K562 (cell line): ENCODE measurements at regions not wholly inside any gene's neighbourhood (a gene's known extent, or its start where the extent isn't known, plus 50 kb on each side); places are given as distances from the start of the nearest gene placed in this dataset.

ENCODE experiments used
- ATAC-seq: fragments of 200-7000 bp; cut with Tn5 transposase; 3 replicates; pipeline ENCODE4 v1.9.1; 2020; ENCODE audit warnings: moderate library complexity
- BruUV-seq: library from RNA; stranded (reverse); fragments of 400-500 nt; replicated peaks from 2 replicates; lab custom pipeline; 2021; lab: Mats Ljungman, UMichigan
- CTCF ChIA-PET: fragments of 300-600 bp; formaldehyde crosslinking; extraction: SDS; loops from one replicate; lab custom pipeline; 2021; ENCODE audit warnings: low intra/inter-chr PET ratio; lab: Yijun Ruan, JAX
- POLR2A ChIA-PET: fragments of 300-600, 350-650 bp; sonication (Branson Sonifier 250); formaldehyde crosslinking; extraction: SDS; loops from one replicate; lab custom pipeline; 2021; ENCODE audit warnings: antibody characterized with exemption, inconsistent platforms; lab: Yijun Ruan, JAX
- DNase-seq, 4 experiments: peaks; one replicate each; pipeline versions ENCODE4 v3.0.0 to v3.0.0-alpha.2; 2011 to 2018; ENCODE audit warnings: low spot score in 3 of 4, mixed read lengths in 3 of 4; ENCODE audit errors: extremely low read depth in 1 of 4
- FAIRE-seq: peaks from 2 replicates; lab custom pipeline; 2011; peaks lifted over from hg19 to GRCh38; lab: Jason Lieb, UNC
- H2AFZ ChIP-seq: 2 replicates; pipeline ENCODE4 v1.6.0; 2011; ENCODE audit warnings: low read depth, low read length, control low read depth, inconsistent platforms
- H3K27ac ChIP-seq: fragments of 200-600 bp; 3 replicates; pipeline ENCODE4 v1.8.0; 2011; ENCODE audit warnings: low read depth, mild to moderate bottlenecking, control low read depth, inconsistent platforms, low read length, moderate library complexity, mixed read lengths; ENCODE audit errors: extremely low read depth
- H3K27me3 ChIP-seq, 2 experiments: fragments of 300-600 bp in 1 of 2; 2 replicates in 1 of 2; 3 replicates in 1 of 2; pipeline versions ENCODE4 v1.6.0 to v1.8.0; 2011; ENCODE audit warnings: inconsistent platforms in 2 of 2, low read length in 2 of 2, mild to moderate bottlenecking in 1 of 2, mixed read lengths in 1 of 2, moderate library complexity in 1 of 2; ENCODE audit not compliant: control insufficient read depth in 2 of 2, insufficient read depth in 2 of 2
- H3K36me3 ChIP-seq: fragments of 300-600 bp; 3 replicates; pipeline ENCODE4 v1.8.0; 2011; ENCODE audit warnings: mild to moderate bottlenecking, low read length, inconsistent platforms; ENCODE audit not compliant: control insufficient read depth, insufficient read depth
- H3K4me1 ChIP-seq, 2 experiments: fragments of 200-600 bp in 1 of 2; replicated peaks in 1 of 2; 2 replicates in 1 of 2; 3 replicates in 1 of 2; pipeline versions ENCODE4 v1.5.1 to v1.8.0; 2011; ENCODE audit warnings: inconsistent platforms in 2 of 2, low read length in 2 of 2, mild to moderate bottlenecking in 1 of 2, mixed read lengths in 1 of 2, moderate library complexity in 1 of 2; ENCODE audit not compliant: control insufficient read depth in 2 of 2, insufficient read depth in 2 of 2
- H3K4me2 ChIP-seq: 2 replicates; pipeline ENCODE4 v1.6.1; 2011; ENCODE audit warnings: low read length, control low read depth, inconsistent platforms, mixed read lengths; ENCODE audit not compliant: insufficient read depth
- H3K4me3 ChIP-seq: fragments of 200-600 bp; sonication (generic), shearing (Covaris generic); 2 replicates; pipeline ENCODE4 v1.5.1; 2016; ENCODE audit warnings: control low read depth, inconsistent platforms
- H3K79me2 ChIP-seq: fragments of 200-600 bp; 3 replicates; pipeline ENCODE4 v1.8.0; 2011; ENCODE audit warnings: low read length, inconsistent platforms; ENCODE audit not compliant: control insufficient read depth, insufficient read depth
- H3K9ac ChIP-seq, 2 experiments: 2 replicates each; pipeline versions ENCODE4 v1.6.0 to v1.6.1; 2011; ENCODE audit warnings: low read depth in 2 of 2, low read length in 2 of 2, control low read depth in 1 of 2, inconsistent platforms in 1 of 2, mild to moderate bottlenecking in 1 of 2, mixed read lengths in 1 of 2; ENCODE audit not compliant: insufficient read depth in 1 of 2
- H3K9me1 ChIP-seq: one replicate; pipeline ENCODE4 v1.6.0; 2011; ENCODE audit warnings: inconsistent platforms, mild to moderate bottlenecking, low read length, moderate library complexity; ENCODE audit not compliant: control insufficient read depth, insufficient read depth
- H3K9me3 ChIP-seq: replicated peaks from 2 replicates; pipeline ENCODE4 v1.5.1; 2011; ENCODE audit warnings: low read depth, low read length, inconsistent platforms; ENCODE audit not compliant: control insufficient read depth, insufficient read depth
- H4K20me1 ChIP-seq: replicated peaks from 2 replicates; pipeline ENCODE4 v1.6.1; 2011; ENCODE audit warnings: low read length, inconsistent platforms, mixed read lengths; ENCODE audit not compliant: control insufficient read depth, insufficient read depth
- CBX1 ChIP-seq: sonication (generic); IDR thresholded peaks from 2 replicates; pipeline ENCODE4 v1.6.1; 2016; ENCODE audit warnings: antibody characterized with exemption, low read depth, mild to moderate bottlenecking
- CBX8 ChIP-seq: fragments of 200-600 bp; sonication (generic); IDR thresholded peaks from 2 replicates; pipeline ENCODE4 v1.6.1; 2012; ENCODE audit warnings: borderline replicate concordance, mixed run types, low read depth, mild to moderate bottlenecking, moderate library complexity, mixed read lengths, low read length, control low read depth, inconsistent platforms; ENCODE audit not compliant: poor library complexity, severe bottlenecking; ENCODE audit errors: extremely low read depth
- CREB5 ChIP-seq: fragments of 250-450 bp; sonication (Bioruptor Pico); IDR thresholded peaks from 2 replicates; pipeline ENCODE4 v1.5.0; 2020; ENCODE audit warnings: mild to moderate bottlenecking
- DIDO1 ChIP-seq: fragments of 450-650 bp; IDR thresholded peaks from 2 replicates; pipeline ENCODE4 v1.6.1; 2016; ENCODE audit warnings: low read depth, missing biosample characterization, missing genetic modification characterization
- E2F3 ChIP-seq: fragments of 250-450 bp; sonication (Bioruptor Pico); IDR thresholded peaks from 2 replicates; pipeline ENCODE4 v1.4.0; 2020; ENCODE audit warnings: mild to moderate bottlenecking
- ELF1 ChIP-seq: fragments of 200-800 bp; sonication (Bioruptor generic); IDR thresholded peaks from 2 replicates; pipeline ENCODE4 v1.6.1; 2016; ENCODE audit warnings: missing genetic modification characterization, missing compliant biosample characterization
- GTF2B ChIP-seq: IDR thresholded peaks from 2 replicates; pipeline ENCODE4 v1.6.1; 2011; ENCODE audit not compliant: insufficient read length; ENCODE audit errors: extremely low read depth
- KDM2B ChIP-seq: fragments of 250-450 bp; sonication (Bioruptor Pico); IDR thresholded peaks from 2 replicates; pipeline ENCODE4 v1.8.0; 2021; ENCODE audit warnings: mild to moderate bottlenecking, moderate library complexity
- MLX ChIP-seq, 2 experiments: fragments of 450-650 bp in 1 of 2; sonication (generic) in 1 of 2; formaldehyde crosslinking; conservative IDR thresholded peaks; 2 replicates each; pipeline versions ENCODE4 v1.4.0 to v1.8.1; 2020 to 2022; ENCODE audit warnings: mild to moderate bottlenecking in 1 of 2, missing genetic modification reagents in 1 of 2
- NBN ChIP-seq: fragments of 450-650 bp; IDR thresholded peaks from 2 replicates; pipeline ENCODE4 v1.6.1; 2016; ENCODE audit warnings: low read depth, mild to moderate bottlenecking
- NCOA2 ChIP-seq, 2 experiments: fragments of 450-650 bp; IDR thresholded peaks; 2 replicates each; pipeline ENCODE4 v1.6.1; 2018; ENCODE audit warnings: mild to moderate bottlenecking in 2 of 2, moderate library complexity in 1 of 2; ENCODE audit not compliant: partially characterized antibody in 2 of 2
- PPARD ChIP-seq: fragments of 250-450 bp; sonication (Bioruptor Pico); IDR thresholded peaks from 2 replicates; pipeline ENCODE4 v1.8.0; 2022; ENCODE audit warnings: inconsistent platforms, mild to moderate bottlenecking, moderate library complexity
- ZNF3 ChIP-seq: fragments of 250-450 bp; sonication (Bioruptor Pico); IDR thresholded peaks from 2 replicates; pipeline ENCODE4 v1.5.0; 2021; ENCODE audit warnings: mild to moderate bottlenecking, moderate library complexity
- WGBS: fragments of 100-300 bp; shearing (Covaris generic); methylation state at CpG from one replicate; pipeline ENCODE4 v1.1.6; 2016; ENCODE audit warnings: low coverage, mixed read lengths; ENCODE audit not compliant: insufficient coverage; ENCODE audit errors: missing lambda C conversion rate; 5-methylcytosine and 5-hydroxymethylcytosine counted together
- in situ Hi-C: fragments of 300-500 bp; cut with MboI; formaldehyde crosslinking; loops from 4 replicates; pipeline ENCODE4 v1.15.0; 2018; ENCODE audit warnings: inconsistent platforms, mixed read lengths
- intact Hi-C: fragments of 100-400 bp; cut with micrococcal nuclease; formaldehyde crosslinking; loops from 2 replicates; pipeline ENCODE4 v1.14.2; 2022

GRCh38 chr12:30211743-30212142, 428.0 kb upstream of the TMTC1 start (continued):
- no peak for TF ChIP-seq GTF2B
- TF ChIP-seq CBX1: no peak
- TF ChIP-seq CBX8: no peak
- TF ChIP-seq, all 486 proteins: peak for 0

- Histone ChIP-seq H3K9me3 (no peaks in the 10 kb centered on the region), H3K9me1 (no peaks in the 10 kb centered on the region), H3K9ac (no peak overlapping the region), H3K79me2 (no peaks in the 10 kb centered on the region), H3K27me3 (peaks cover 0 to 12% of the 10 kb centered on the region in 2 experiments; a peak in 3 of 5 replicates), H3K4me1 (no peaks in the 10 kb centered on the region; a peak in 1 of 5 replicates), H2AFZ (no peak overlapping the region), H3K4me2 (no peak overlapping the region), H4K20me1 (no peaks in the 10 kb centered on the region), H3K4me3 (no peak overlapping the region), H3K27ac (no peak overlapping the region), H3K36me3 (no peaks in the 10 kb centered on the region)
- ChIA-PET CTCF (no interaction called here), POLR2A (no interaction called here)
- intact Hi-C loops: no loop called here
- in situ Hi-C loops: no loop called here
- DNase-seq: no peak
- no peak for ATAC-seq
- BruUV-seq: no TSS peak
- WGBS: 0% methylated on average over 2 of the region's 2 CpGs
- FAIRE-seq: no peak
- TF ChIP-seq ELF1 (no peak), CREB5 (CRISPR knock-in tag) (no peak), DIDO1 (tag) (no peak), NBN (no peak), NCOA2 (IDR thresholded peaks at IDR 0.05; ENCODE audit: partially characterized antibody in 2 of 2) (no peak), KDM2B (CRISPR knock-in tag) (no peak), MLX (CRISPR knock-in tag; conservative IDR thresholded peaks at IDR 0.05) (no peak), E2F3 (CRISPR knock-in tag) (no peak), ZNF3 (CRISPR knock-in tag) (no peak), PPARD (no peak)
Observed at GRCh38 chr12:30203981-30204380, 420.2 kb upstream of the TMTC1 start.
